Kidney epithelial cell (primary cell): ENCODE measurements at regions not wholly inside any gene's neighbourhood (a gene's known extent, or its start where the extent isn't known, plus 50 kb on each side); places are given as distances from the start of the nearest gene placed in this dataset.

Source experiments
- DNase-seq: peaks from one replicate; pipeline ENCODE4 v3.0.0-alpha.2; 2010; ENCODE audit warnings: low read depth
- H3K27me3 ChIP-seq: 2 replicates; pipeline ENCODE4 v1.6.0; 2011; ENCODE audit warnings: low read length; ENCODE audit not compliant: control insufficient read depth, insufficient read depth
- H3K36me3 ChIP-seq: 2 replicates; pipeline ENCODE4 v1.5.1; 2011; ENCODE audit warnings: low read length; ENCODE audit not compliant: control insufficient read depth, insufficient read depth
- H3K4me3 ChIP-seq: 2 replicates; pipeline ENCODE4 v1.5.1; 2011; ENCODE audit warnings: low read depth, mild to moderate bottlenecking, control low read depth, low read length
- TF ChIP-seq, protein P1 (sequence below): IDR thresholded peaks from 2 replicates; pipeline ENCODE4 v1.5.1; 2011; ENCODE audit warnings: mild to moderate bottlenecking, moderate library complexity, low read length, control low read depth, inconsistent platforms; ENCODE audit not compliant: insufficient read depth, poor library complexity, severe bottlenecking

DNA sequence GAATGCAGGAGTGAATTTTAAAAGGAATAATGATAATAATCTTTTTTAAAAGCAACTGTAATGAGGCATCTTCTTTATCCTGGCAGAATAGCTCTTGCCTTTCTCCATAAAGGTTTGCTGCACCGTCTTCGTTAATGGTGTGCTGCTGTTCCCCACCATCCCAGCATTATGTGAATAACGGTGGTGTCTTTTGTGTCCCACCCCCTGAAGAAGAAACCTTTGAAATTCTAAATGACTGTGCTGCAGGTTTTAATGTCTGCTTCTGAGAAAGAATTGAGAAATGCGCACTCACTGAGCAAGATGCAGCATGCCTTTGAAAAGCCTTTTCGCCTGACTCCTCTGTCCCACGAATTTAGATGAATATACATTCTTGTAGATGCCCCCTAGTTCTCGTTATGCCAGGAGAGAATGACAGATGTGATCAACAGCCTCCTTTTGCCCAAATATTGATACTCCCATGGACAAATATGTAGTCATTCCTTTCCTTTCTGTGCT lies 246.1 kb upstream of the ZNF462 start:
- TF ChIP-seq, protein P1, sequence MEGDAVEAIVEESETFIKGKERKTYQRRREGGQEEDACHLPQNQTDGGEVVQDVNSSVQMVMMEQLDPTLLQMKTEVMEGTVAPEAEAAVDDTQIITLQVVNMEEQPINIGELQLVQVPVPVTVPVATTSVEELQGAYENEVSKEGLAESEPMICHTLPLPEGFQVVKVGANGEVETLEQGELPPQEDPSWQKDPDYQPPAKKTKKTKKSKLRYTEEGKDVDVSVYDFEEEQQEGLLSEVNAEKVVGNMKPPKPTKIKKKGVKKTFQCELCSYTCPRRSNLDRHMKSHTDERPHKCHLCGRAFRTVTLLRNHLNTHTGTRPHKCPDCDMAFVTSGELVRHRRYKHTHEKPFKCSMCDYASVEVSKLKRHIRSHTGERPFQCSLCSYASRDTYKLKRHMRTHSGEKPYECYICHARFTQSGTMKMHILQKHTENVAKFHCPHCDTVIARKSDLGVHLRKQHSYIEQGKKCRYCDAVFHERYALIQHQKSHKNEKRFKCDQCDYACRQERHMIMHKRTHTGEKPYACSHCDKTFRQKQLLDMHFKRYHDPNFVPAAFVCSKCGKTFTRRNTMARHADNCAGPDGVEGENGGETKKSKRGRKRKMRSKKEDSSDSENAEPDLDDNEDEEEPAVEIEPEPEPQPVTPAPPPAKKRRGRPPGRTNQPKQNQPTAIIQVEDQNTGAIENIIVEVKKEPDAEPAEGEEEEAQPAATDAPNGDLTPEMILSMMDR = no peak
- no peaks in the 10 kb centered on the region for H3K27me3 ChIP-seq
- no peak overlapping the region for H3K4me3 ChIP-seq
- no peaks in the 10 kb centered on the region for H3K36me3 ChIP-seq
- DNase-seq = no peak

DNA sequence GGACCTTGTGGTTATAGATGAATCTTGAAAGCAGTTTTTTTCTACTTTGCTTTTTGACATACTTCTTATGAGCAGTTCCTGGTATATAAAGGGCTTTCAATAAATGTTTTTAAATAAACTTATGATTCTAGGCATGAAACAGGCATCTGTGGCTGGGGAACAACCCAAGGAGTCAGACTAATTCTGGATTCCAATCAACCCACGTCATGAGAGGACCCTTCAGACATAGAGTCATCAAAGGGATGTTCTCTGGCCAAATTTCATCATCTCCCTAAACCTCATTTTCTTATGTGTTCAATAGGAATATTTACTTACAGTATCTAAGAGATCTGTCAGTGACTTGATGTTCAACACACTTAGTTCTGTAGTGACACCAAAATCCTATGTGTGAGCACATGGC lies 243.8 kb upstream of the ZNF462 start:
- DNase-seq = no peak
- TF ChIP-seq, protein P1 = no peak
- Histone ChIP-seq H3K27me3 (no peaks in the 10 kb centered on the region), H3K4me3 (no peak overlapping the region), H3K36me3 (no peaks in the 10 kb centered on the region)

DNA sequence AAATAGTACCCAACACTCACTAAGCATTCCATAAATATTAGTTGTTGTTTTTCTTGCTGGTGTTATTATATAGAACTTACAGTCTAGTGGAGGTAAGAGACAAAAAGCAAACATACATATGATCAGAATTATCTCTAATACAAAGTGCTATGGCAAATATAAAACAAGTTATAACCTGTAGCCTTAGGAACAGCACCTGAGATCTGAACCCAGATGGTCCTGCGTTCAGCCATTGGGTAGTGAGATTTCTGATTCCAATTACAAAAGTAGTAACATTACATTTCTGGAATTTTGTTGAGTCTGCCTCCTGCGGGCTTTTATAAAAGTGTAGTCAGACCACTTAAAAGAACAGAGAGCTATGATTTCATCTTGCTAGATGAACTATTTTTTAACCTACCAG lies 242.9 kb upstream of the ZNF462 start:
- TF ChIP-seq, protein P1 = no peak
- Histone ChIP-seq H3K36me3 (no peaks in the 10 kb centered on the region), H3K27me3 (no peaks in the 10 kb centered on the region), H3K4me3 (no peak overlapping the region)
- no peak for DNase-seq

DNA sequence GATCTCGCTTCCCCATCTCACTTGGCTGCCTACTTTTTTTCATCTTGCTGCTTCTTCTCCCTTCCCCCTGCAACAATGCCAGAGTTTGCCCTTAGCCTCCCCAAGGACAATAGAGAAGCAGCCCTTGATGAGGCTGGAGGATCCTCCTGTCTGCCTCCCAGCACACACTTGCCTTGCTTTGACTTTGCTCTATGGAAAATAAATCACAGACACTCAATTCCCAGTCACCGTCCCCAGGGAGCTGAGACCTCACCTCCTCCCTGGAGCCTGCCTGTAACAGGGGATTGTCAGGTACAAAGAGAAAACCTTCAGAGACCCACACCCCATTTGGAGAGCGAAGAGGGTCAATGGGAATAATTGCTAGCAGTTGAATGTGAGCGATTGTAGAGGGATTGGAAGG lies 242.1 kb upstream of the ZNF462 start:
- Histone ChIP-seq H3K27me3 (no peaks in the 10 kb centered on the region), H3K36me3 (no peaks in the 10 kb centered on the region), H3K4me3 (no peak overlapping the region)
- DNase-seq = no peak
- TF ChIP-seq, protein P1 = no peak

DNA sequence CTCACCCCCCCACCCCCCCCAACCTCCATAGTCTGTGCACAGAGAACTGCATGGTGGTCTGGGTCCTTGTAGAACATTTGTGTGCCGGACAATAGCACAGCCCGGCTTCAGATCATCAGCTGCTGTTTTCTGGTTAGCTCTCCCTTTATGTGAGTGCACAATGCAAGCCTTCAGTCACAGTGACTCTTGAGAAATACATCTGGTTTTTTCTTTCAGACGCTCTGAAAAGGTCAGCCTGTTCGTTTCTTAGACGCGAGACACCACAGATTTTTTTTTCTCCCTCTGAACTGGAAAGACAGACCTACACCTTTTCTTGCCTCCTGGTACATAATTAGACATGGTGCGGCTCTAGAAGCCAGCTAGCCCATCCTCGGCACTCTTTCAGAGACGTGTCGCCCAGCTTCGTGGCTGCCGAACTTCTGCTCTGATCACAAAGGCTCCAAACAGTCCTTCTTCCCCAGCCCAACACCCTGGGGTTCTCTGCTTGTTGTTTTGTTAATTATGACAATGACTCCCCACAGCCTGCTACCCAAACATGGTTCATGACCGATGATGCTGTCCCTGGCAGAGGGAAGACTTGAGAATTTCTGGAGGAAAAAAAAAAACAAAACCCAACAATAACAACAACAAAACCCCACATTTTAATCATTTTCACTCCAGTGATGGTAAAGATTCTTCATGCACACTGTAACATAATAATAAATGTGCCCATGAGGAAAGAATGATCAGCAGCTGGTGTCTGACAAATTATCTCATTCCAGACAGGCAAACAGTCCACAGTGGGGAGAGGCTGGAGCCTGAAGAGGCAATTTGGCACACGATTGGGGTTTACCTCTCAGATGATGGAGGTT lies 241.4 kb upstream of the ZNF462 start:
- Histone ChIP-seq H3K36me3 (no peaks in the 10 kb centered on the region), H3K27me3 (no peaks in the 10 kb centered on the region), H3K4me3 (no peak overlapping the region)
- TF ChIP-seq, protein P1 = no peak
- no peak for DNase-seq

DNA sequence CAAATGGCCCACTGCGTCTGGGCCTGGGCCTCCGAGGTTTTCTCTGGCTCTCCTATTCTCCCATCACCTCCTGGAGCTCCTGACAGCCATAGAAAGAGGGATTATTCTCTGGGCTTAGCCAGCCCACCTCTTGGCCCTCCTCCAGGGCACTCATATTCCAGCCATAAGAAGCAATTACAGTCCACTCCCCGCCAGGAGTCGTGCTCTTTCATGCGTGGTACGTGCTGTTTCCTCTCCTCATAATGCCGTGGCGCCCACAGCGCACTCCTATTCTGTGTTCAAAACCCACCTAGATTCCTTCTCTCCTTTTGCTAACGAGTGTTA lies 240.8 kb upstream of the ZNF462 start:
- TF ChIP-seq, protein P1 = no peak
- Histone ChIP-seq H3K4me3 (no peak overlapping the region), H3K27me3 (no peaks in the 10 kb centered on the region), H3K36me3 (no peaks in the 10 kb centered on the region)
- no peak for DNase-seq
